Thoracic aorta (tissue), 2 donors: ENCODE measurements at regions not wholly inside any gene's neighbourhood (a gene's known extent, or its start where the extent isn't known, plus 50 kb on each side); places are given as distances from the start of the nearest gene placed in this dataset.
"Not testable (repeated sequence)": the region's sequence is repeated elsewhere in the genome, so short reads cannot be mapped to it uniquely, and the experiment has no call there.

Source experiments
- ATAC-seq: fragments of 150-250 bp; one replicate; pipeline ENCODE4 v1.8.0; 2017; ENCODE audit warnings: low read depth; ENCODE audit not compliant: insufficient number of reproducible peaks, low FRiP score
- DNase-seq: peaks from one replicate; pipeline ENCODE4 v3.0.0-alpha.2; 2020; ENCODE audit warnings: low spot score
- H3K27ac ChIP-seq, 2 donors: fragments of 200-600 bp; sonication (generic); 1 replicate in 1 of 2; 2 replicates in 1 of 2; pipeline ENCODE4 v1.5.1; 2016; ENCODE audit warnings: mild to moderate bottlenecking in 2 of 2, moderate library complexity in 2 of 2
- H3K27me3 ChIP-seq: fragments of 200-600 bp; sonication (generic); replicated peaks from 2 replicates; pipeline ENCODE4 v1.6.0; 2016; ENCODE audit warnings: mild to moderate bottlenecking; ENCODE audit not compliant: insufficient read depth
- H3K36me3 ChIP-seq: fragments of 200-600 bp; sonication (generic); one replicate; pipeline ENCODE4 v1.5.1; 2016
- H3K4me1 ChIP-seq, 2 donors: fragments of 200-600 bp; sonication (generic); 1 replicate in 1 of 2; 2 replicates in 1 of 2; pipeline versions ENCODE4 v1.5.1 to v1.6.0; 2016; ENCODE audit warnings: low read depth in 2 of 2, mild to moderate bottlenecking in 1 of 2; ENCODE audit not compliant: control insufficient read depth in 1 of 2
- H3K4me3 ChIP-seq: fragments of 200-600 bp; sonication (generic); 2 replicates; pipeline ENCODE4 v1.5.1; 2016; ENCODE audit warnings: mild to moderate bottlenecking
- H3K9me3 ChIP-seq: fragments of 200-600 bp; sonication (generic); 2 replicates; pipeline ENCODE4 v1.5.1; 2016
- CTCF ChIP-seq: fragments of 200-600 bp; sonication (generic); IDR thresholded peaks from one replicate; pipeline ENCODE4 v1.5.1; 2019; ENCODE audit warnings: antibody characterized with exemption

GRCh38 chr6:139448051-139448649 is 73.7 kb upstream of the CITED2 start:
- no peak for TF ChIP-seq CTCF
- Histone ChIP-seq H3K27ac (no peak overlapping the region), H3K27me3 (no peaks in the 10 kb centered on the region), H3K36me3 (no peaks in the 10 kb centered on the region), H3K9me3 (no peaks in the 10 kb centered on the region), H3K4me3 (no peak overlapping the region), H3K4me1 (no peaks in the 10 kb centered on the region)
- ATAC-seq (no peak), DNase-seq (no peak)

- DNase-seq = no peak
- no peak overlapping the region for H3K4me3 ChIP-seq
- H3K27ac ChIP-seq = no peak overlapping the region
- TF ChIP-seq CTCF = no peak
- no peaks in the 10 kb centered on the region for H3K36me3 ChIP-seq
- no peaks in the 10 kb centered on the region for H3K4me1 ChIP-seq
- no peaks in the 10 kb centered on the region for H3K9me3 ChIP-seq
- no peaks in the 10 kb centered on the region for H3K27me3 ChIP-seq
- no peak for ATAC-seq
Measured at GRCh38 chr6:139447656-139447975, 73.2 kb upstream of the CITED2 start.

GRCh38 chr6:139446768-139447655 is 72.6 kb upstream of the CITED2 start:
- no peak for TF ChIP-seq CTCF
- Histone ChIP-seq H3K36me3 (no peaks in the 10 kb centered on the region), H3K27ac (no peak overlapping the region), H3K4me3 (no peak overlapping the region), H3K4me1 (no peaks in the 10 kb centered on the region), H3K27me3 (no peaks in the 10 kb centered on the region), H3K9me3 (no peaks in the 10 kb centered on the region)
- DNase-seq (no peak), ATAC-seq (no peak)

- no peak overlapping the region for H3K27ac ChIP-seq
- no peak for TF ChIP-seq CTCF
- DNase-seq = no peak
- no peak for ATAC-seq
- H3K36me3 ChIP-seq = no peaks in the 10 kb centered on the region
- no peak overlapping the region for H3K4me3 ChIP-seq
- H3K4me1 ChIP-seq = no peaks in the 10 kb centered on the region
- H3K27me3 ChIP-seq = no peaks in the 10 kb centered on the region
- H3K9me3 ChIP-seq = no peaks in the 10 kb centered on the region
Measured at GRCh38 chr6:139446138-139446715, 71.8 kb upstream of the CITED2 start.

GRCh38 chr6:139444273-139444787 is 69.9 kb upstream of the CITED2 start:
- ATAC-seq, H3K27ac ChIP-seq: not testable (repeated sequence)

More at GRCh38 chr6:139444273-139444787, 69.9 kb upstream of the CITED2 start:
- H3K36me3 ChIP-seq, H3K4me3 ChIP-seq, H3K9me3 ChIP-seq, DNase-seq, H3K27me3 ChIP-seq, H3K4me1 ChIP-seq: not testable (repeated sequence)
